GM19351 (cell line): ENCODE measurements at regions not wholly inside any gene's neighbourhood (a gene's known extent, or its start where the extent isn't known, plus 50 kb on each side); places are given as distances from the start of the nearest gene placed in this dataset.

Source experiments
- ATAC-seq: cut with Tn5 transposase; IDR thresholded peaks from one replicate; pipeline ENCODE4 v1.9.1; 2021; ENCODE audit warnings: mild to moderate bottlenecking, moderate library complexity; ENCODE audit not compliant: unreplicated experiment

DNA sequence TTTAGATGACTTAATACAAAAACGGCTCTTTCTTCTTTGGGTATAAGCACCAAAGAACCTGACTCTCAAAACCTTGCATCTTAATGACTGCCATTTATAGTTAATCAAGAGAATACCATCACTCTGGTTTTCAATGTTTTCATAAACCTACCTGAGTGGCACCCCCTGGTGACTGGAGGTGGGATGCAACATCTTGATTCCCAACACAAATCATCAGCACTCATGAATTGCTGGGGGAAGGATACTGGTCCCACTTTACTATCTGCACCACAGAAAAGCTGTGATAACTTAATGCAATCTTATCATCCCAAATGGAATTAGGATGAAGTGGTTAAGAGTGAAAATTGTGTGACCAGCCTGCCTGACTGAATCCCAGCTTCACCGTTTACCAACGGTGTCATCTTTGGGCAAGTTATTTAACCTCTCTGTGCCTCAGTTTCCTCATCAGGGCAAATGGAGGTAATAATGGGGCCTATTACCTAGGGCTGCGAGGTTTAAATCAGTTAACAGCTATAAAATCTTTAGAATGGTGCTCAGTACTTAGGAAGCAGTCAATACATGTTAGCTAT lies 366.4 kb downstream of the KLF12 start:
- peak; percentile 39 for ATAC-seq

DNA sequence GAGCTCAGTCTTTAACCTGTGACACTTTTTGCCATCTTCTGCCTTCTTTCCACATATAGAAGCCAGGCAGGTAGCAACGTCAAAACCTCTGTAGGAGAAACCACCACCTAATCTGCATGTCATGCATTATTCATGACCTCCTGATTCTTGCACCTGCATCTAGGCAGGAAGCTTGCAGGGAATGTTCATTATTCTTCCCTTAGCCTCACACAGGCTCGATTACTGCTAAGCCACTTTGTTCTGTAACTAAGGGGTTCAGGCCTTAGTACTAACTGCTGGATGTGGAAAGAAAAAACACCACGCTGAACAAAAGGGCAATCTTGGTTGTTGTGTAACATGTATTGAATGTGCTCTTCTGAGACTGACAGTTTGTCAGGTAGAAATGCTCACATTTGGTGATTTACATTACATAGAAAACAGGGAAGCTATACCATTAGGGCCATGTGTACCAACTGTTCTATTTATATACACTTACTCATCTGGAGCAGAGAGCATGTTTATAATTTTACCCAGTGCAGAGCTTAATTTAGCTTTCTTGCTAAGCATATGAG lies 366.9 kb downstream of the KLF12 start:
- peak; percentile 36 for ATAC-seq

DNA sequence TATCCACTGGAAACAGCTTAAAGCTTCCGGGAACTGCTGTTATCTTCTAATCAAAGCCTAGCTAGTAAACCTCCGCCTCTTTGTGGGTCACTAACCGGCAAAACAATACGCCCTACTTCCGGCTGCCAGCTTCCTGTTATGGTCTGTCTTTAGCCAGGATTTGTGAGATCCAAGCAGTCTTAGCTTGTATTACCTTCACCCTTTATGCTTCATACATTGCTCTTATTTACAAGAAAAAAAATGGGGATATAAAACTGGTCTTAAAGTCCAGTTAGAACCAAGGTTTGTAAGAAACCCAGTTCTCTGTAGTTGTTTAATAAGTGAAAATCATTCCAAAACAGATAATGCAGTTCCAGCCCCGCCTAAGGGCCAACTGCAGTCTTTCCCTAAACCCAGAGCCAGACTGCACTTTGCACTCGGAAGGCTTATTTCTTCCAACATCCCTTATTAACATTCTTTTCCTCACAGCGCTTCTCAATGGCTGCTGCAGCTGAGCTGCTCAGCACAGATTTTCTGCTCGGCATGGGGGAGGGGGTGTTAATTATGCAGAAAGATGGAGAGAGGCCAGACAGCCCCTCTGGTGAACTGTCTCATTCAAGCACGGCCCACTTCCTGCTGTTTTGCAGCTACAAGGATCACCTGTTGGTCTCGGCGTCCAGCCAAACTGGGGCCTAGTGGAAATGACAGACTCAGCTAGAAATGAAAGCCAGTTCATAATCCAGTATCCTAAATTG lies 368.4 kb downstream of the KLF12 start:
- peak; percentile 71 for ATAC-seq

DNA sequence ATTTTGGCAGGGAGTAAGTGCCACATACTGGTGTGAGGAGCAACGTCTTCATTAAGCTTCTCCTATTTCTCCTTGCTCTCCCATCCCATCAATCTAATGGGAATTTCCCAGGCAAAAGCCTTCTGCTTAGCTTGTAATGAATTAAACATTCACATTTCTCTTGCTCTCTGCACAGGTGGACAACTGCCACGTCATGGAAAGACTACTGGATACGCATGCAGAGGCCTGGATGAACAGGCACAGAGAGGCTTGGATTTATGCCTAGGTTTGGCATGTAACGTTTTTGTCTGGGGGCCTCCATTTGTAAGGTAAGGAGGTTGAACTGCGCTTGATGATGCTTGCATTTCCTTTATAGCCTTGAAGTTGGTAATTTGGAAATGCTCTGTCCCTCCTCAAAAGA lies 374.8 kb downstream of the KLF12 start:
- ATAC-seq, result no peak

DNA sequence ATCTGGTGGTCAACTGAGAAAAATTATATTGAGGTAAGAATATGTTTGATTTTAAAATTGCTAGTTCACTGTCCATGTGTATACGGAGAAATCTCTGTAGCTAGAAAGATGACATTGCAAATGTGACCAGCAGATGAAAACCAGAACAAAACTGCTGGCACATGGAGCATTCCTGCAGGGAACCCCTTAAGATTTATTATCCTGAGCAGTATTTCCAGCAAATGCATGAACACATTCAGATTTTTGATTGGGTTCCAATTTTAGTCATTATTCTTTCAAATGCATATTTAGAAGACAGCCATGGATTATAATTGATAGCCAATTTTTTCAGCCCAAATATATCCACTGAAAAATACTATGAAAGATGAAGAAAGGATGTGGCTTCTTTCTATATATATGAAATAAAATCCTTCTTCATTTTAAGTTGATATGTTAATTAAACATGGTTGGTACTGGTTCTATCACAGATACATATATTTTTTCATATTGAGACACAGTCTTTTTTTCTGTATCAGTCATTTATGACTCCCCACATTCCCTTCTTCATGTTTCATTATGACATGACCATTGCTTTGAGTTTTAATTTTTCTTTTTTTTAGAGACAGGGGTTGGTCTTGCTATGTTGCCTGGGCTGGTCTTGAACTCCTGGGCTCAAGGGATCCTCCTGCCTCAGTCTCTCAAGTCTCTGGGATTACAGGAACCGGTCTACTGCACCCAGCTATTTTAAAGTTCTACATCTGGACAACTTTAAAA lies 376.5 kb downstream of the KLF12 start:
- ATAC-seq, result no peak

DNA sequence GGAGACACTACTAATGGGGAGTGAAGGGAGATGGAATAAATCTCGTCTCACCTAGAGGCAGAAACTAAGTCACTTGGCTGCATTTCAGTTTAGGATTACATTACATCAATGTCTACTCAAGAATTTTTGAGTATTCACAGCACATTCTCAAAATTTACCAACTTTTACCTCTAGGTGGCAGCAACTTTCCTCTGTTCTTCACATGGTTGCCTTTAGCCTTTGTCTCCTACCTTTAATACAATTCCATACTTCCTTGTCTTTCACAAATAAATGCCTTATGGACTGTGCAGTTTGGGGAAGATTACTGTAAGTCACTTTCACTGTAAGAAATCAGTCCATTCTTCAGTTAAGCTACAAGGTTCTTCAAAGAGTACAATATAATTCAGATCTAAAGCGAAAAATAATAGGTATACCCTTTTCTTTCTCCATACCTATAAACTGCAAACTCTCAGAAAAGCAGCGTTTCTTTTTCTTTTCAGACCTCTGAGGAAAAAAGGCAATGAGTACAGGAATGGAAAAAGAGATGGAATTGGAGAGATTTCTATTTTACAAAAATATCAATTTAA lies 379.4 kb downstream of the KLF12 start:
- ATAC-seq, result peak; percentile 83

DNA sequence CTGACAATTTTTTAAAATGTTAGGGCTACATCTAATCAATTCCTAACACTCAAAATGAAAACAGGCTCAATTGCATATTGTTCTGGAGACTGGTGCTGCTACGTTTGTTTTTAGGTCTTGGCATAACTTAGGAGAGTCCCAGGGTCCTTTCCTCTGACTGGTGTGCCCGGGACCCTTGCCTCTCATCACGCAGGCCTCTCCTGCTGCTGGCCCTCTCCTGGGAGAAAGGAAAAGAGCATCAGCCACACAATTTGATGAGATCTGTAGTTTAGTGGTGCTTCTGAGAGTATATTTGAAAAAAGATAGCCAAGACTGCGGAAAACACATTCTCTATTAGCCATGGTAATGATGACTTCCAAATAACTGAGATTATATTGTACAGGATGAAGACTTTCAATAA lies 380.0 kb downstream of the KLF12 start:
- ATAC-seq, result no peak

GRCh38 chr13:73751290-73751689 lies 382.9 kb downstream of the KLF12 start:
- ATAC-seq, result no peak

GRCh38 chr13:73748404-73748803 lies 385.8 kb downstream of the KLF12 start:
- ATAC-seq, result no peak

DNA sequence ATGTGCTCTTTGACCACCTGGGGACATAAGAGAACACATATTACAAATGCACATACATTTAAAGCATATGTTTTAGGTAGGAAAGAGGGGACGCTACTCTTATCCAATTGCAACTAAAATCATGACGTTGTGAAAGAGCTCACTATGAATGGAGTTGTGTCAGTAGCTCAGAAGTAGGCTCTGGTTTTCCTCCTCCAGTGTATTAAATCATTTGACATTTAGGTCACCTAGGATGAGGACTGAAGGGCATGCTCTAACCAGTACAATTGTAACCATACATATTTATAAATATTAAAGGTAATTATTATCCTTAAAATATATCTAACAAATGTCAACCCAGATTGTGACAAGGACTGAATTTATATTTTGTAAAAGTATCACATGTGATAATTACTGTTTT lies 389.0 kb downstream of the KLF12 start:
- no peak for ATAC-seq

GRCh38 chr13:73742982-73743381 lies 391.2 kb downstream of the KLF12 start:
- no peak for ATAC-seq

DNA sequence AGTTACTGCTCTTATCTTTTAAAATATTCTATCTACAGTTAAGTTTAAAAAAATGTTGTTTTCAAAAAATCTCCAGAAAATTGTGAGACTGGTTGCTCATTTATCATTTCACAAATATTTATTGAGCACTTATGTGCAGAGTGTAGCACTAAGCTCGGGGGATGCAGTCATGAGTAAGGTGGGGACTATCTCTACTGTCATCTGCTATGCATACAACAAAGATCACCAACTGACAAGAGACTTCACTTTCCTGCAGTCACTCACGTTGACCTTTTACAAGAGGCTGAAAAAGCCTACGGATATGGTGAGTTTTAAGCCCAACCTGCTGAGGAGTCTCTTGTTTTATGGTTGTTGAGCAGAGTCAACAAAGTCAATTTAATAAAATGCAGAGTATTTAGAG lies 392.5 kb downstream of the KLF12 start:
- ATAC-seq, result no peak

- no peak for ATAC-seq
Observed at GRCh38 chr13:73741111-73741510, 393.1 kb downstream of the KLF12 start.

GRCh38 chr13:73740666-73741065 lies 393.5 kb downstream of the KLF12 start:
- ATAC-seq, result no peak

- no peak for ATAC-seq
Observed at GRCh38 chr13:73739394-73739793, 394.8 kb downstream of the KLF12 start.

GRCh38 chr13:73738626-73739025 lies 395.6 kb downstream of the KLF12 start:
- no peak for ATAC-seq

DNA sequence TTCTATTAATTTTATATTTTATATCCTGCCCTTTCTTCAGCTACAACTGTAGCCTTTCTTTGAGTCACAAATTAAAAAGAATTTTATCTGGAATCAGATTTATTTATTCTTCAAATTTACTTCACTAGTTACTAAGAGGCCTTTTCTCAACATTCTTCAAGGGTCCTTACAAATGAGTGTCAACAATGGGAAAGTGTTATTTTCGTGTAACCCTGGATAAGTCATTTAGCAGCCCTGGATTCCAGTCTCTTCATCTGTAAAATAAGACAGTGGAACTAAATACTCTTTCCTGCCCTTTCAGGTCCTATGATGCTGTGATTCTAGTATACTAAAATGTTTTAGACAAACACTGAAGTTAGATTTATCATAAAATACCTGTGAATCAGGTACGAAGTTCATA lies 397.0 kb downstream of the KLF12 start:
- no peak for ATAC-seq

- ATAC-seq, result no peak
Observed at GRCh38 chr13:73733706-73734105, 400.5 kb downstream of the KLF12 start.

DNA sequence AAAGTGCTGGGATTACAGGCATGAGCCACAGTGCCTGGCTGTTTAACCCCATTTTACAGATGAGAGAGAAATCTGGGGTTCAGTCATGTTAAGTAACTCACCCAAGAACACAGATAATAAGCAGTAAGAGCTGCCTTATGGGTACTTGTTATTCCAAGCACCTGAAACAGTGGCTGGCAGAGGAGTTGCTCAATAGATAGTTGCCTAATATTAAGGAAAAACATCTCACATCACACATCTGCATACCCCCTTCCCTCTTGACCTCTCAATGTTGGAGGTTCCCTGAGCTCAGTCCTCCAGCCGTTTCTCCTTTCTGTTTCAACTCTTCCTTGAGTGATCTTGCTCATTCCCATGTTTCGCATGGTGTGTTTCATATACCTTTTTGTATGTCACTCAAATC lies 401.9 kb downstream of the KLF12 start:
- ATAC-seq, result no peak

DNA sequence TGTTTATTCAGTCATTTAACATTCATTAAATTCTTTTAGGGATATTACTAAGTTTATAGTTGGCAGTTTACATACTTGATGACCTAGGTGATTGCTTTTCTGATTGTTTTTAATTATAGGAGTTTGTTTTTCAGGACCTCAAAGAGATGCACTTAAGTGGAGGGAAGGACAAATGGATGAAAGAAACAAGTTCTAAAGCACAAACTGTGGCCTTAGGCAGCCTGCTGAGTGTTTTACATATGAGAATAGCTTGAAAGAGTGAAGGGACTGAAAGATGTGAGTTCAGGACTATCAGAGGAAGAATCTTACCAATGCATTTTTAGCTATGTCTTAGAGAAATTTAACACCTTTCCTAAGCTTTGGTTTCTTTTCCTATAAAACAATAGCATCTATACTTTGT lies 402.6 kb downstream of the KLF12 start:
- ATAC-seq, result no peak

DNA sequence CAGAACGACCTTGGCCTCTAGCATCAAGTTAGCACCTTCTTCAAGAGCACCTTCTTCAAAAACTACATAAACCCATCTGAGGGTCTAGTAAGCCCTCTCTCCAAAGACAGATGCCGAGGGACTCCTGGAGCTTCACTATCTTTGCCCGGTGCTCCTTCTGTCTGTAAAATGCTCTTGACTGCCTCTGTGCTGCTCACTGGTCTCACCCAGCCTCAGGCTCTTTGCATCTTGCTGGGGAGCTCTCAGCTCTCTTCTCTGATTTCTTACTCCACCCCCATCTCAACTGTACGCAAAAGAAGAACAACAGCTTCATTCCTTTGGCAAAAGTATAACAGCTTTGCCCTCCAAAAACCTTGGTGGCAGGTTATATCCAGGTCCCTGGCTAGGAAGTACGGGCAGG lies 404.2 kb downstream of the KLF12 start:
- ATAC-seq, result no peak

DNA sequence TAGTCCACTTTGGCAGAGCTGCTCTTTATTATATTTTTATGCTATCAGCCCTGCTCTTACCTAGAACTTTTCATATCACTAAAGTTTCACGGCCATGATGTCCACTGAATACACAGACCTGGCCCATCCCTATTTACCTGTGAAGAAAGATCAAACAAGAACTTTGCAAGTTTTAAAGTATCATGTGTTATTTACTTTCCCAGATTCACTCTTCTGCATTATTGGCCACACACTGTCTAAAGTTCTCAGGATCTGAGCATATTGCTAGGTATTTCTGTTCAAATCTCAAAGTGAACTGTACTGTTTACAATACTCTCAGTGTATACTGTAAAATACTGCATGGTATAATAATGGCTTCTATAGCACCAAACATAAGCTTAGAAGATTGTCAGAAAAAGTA lies 405.2 kb downstream of the KLF12 start:
- ATAC-seq, result no peak
